ENCODE measurements at regions not wholly inside any gene's neighbourhood (a gene's known extent, or its start where the extent isn't known, plus 50 kb on each side); places are given as distances from the start of the nearest gene placed in this dataset.

DNA sequence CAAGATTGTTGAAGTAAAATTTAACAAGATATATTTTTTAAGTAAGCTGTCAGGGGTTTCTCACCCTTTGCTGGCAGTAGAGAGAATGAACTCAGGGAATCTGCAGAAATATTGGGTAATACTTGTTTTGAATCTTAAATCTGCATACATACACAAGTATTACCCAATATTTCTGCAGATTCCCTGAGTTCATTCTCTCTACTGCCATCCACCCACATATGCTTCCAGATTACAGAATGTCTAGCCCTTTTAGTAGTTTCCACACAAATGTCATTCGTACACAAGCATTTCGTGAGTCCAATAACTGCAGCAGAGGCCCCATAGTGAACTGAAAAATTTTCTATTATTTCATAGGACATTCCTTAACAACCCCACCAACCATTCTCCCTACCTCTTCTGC lies 69.6 kb upstream of the TNFRSF21 start:
- TF ChIP-seq, protein P1, sequence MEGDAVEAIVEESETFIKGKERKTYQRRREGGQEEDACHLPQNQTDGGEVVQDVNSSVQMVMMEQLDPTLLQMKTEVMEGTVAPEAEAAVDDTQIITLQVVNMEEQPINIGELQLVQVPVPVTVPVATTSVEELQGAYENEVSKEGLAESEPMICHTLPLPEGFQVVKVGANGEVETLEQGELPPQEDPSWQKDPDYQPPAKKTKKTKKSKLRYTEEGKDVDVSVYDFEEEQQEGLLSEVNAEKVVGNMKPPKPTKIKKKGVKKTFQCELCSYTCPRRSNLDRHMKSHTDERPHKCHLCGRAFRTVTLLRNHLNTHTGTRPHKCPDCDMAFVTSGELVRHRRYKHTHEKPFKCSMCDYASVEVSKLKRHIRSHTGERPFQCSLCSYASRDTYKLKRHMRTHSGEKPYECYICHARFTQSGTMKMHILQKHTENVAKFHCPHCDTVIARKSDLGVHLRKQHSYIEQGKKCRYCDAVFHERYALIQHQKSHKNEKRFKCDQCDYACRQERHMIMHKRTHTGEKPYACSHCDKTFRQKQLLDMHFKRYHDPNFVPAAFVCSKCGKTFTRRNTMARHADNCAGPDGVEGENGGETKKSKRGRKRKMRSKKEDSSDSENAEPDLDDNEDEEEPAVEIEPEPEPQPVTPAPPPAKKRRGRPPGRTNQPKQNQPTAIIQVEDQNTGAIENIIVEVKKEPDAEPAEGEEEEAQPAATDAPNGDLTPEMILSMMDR (conservative IDR thresholded peaks at IDR 0.05) = no peak
- no peak for TF ChIP-seq EZH2 (IDR thresholded peaks at IDR 0.05; ENCODE audit: low read depth)
